ENCODE measurements at regions not wholly inside any gene's neighbourhood (a gene's known extent, or its start where the extent isn't known, plus 50 kb on each side); places are given as distances from the start of the nearest gene placed in this dataset.
A peak's percentile ranks its signal among the peaks of the same experiment; 100 is the strongest.

- Histone ChIP-seq H3K4ac (replicated peaks; ENCODE audit: insufficient read length, low read depth, low read length) (no peak overlapping the region), H2BK20ac (ENCODE audit: low read length) (peak overlapping the region; percentile 0; the same call in 1 of the 2 replicates), H2AFZ (ENCODE audit: low read length) (no peak overlapping the region), H4K8ac (ENCODE audit: extremely low read depth, insufficient read depth, low read length) (no peak overlapping the region), H2AK5ac (ENCODE audit: low read depth, low read length) (no peak overlapping the region), H3K4me2 (ENCODE audit: insufficient read depth in 1 of 2, low read depth in 2 of 2, low read length in 2 of 2) (no peak overlapping the region), H4K91ac (replicated peaks; ENCODE audit: insufficient read length, low read length) (no peak overlapping the region), H3K27me3 (replicated peaks in 1 of 4; ENCODE audit: control insufficient read depth in 3 of 4, extremely low read depth in 1 of 4, insufficient read depth in 3 of 4, low read length in 3 of 4) (peaks cover 0 to 7% (median 4%) of the 10 kb centered on the region in 4 experiments; a peak in 4 of 7 replicates), H4K5ac (ENCODE audit: insufficient read length, low read depth, low read length) (no peak overlapping the region), H3K36me3 (ENCODE audit: control insufficient read depth in 2 of 4, insufficient read depth in 4 of 4, low read length in 3 of 4) (no peaks in the 10 kb centered on the region), H3K18ac (ENCODE audit: extremely low read depth, low read length) (no peak overlapping the region), H3K79me2 (ENCODE audit: control insufficient read depth in 1 of 2, insufficient read depth in 2 of 2, low read length in 2 of 2) (no peaks in the 10 kb centered on the region), H2BK120ac (replicated peaks; ENCODE audit: low read depth, low read length) (no peak overlapping the region), H3K4me1 (replicated peaks in 1 of 4; ENCODE audit: control insufficient read depth in 3 of 4, insufficient read depth in 4 of 4, low read length in 3 of 4) (peaks cover 5 to 12% (median 9%) of the 10 kb centered on the region in 4 experiments; a peak in 4 of 7 replicates), H3K23ac (ENCODE audit: insufficient read length) (no peak overlapping the region), H3K23me2 (ENCODE audit: low read depth, low read length) (no peaks in the 10 kb centered on the region; the same call in 1 of the 2 replicates), H3K14ac (ENCODE audit: insufficient read length) (no peak overlapping the region), H3K79me1 (ENCODE audit: low read depth, low read length) (no peaks in the 10 kb centered on the region), H2BK5ac (ENCODE audit: low read depth, low read length) (no peak overlapping the region), H3K56ac (replicated peaks; ENCODE audit: insufficient read length, low read depth, low read length) (no peak overlapping the region), H3K4me3 (ENCODE audit: extremely low read depth in 1 of 4, insufficient read depth in 2 of 4, low read depth in 3 of 4, low read length in 4 of 4) (no peak overlapping the region), H3K9ac (replicated peaks in 1 of 4; ENCODE audit: extremely low read depth in 1 of 4, low read depth in 3 of 4, low read length in 3 of 4) (no peak overlapping the region), H3K27ac (ENCODE audit: low read depth, low read length) (no peak overlapping the region), H4K20me1 (replicated peaks in 1 of 2; ENCODE audit: control insufficient read depth in 1 of 2, insufficient read depth in 2 of 2, low read length in 2 of 2) (no peaks in the 10 kb centered on the region), H3K9me3 (ENCODE audit: insufficient read depth in 2 of 2, low read depth in 1 of 2, low read length in 1 of 2) (no peaks in the 10 kb centered on the region), H2BK15ac (ENCODE audit: low read length) (no peak overlapping the region), H2BK12ac (ENCODE audit: low read depth, low read length) (no peak overlapping the region)
- POLR2A ChIA-PET (ENCODE audit: partially characterized antibody) = no interaction called here
- DNase-seq (ENCODE audit: low read depth in 1 of 2, low spot score in 2 of 2) (no peak), FAIRE-seq (no peak)
- WGBS, 2 experiments (ENCODE audit: extremely low coverage in 1 of 2, insufficient coverage in 1 of 2, insufficient read length in 1 of 2, insufficient replicate concordance in 2 of 2, low coverage in 1 of 2, low lambda C conversion rate in 2 of 2, missing lambda C conversion rate in 1 of 2) = 81% methylated on average over 9 of the region's 9 CpGs; no CpG with 5 or more reads in 1 of the 2 experiments
- CTCF ChIA-PET (ENCODE audit: partially characterized antibody) = no interaction called here
- TF ChIP-seq ASH2L (IDR thresholded peaks at IDR 0.05; ENCODE audit: low read length) = no peak
- no peak for TF ChIP-seq JUN (IDR thresholded peaks at IDR 0.05; ENCODE audit: low read depth, low read length)
- TF ChIP-seq USF2 (IDR thresholded peaks at IDR 0.05; ENCODE audit: low read length) = no peak
- no peak for TF ChIP-seq SP4 (IDR thresholded peaks at IDR 0.05; ENCODE audit: low read length)
- TF ChIP-seq SIX5 (IDR thresholded peaks at IDR 0.05; ENCODE audit: low read depth, low read length) = no peak
- TF ChIP-seq ATF3 (IDR thresholded peaks at IDR 0.05; ENCODE audit: insufficient read depth, low read depth, low read length) = no peak
Measured at GRCh38 chr5:174529925-174530681, 194.3 kb upstream of the MSX2 start.
